Caki2 (cell line): ENCODE measurements at regions not wholly inside any gene's neighbourhood (a gene's known extent, or its start where the extent isn't known, plus 50 kb on each side); places are given as distances from the start of the nearest gene placed in this dataset.
"Not testable (repeated sequence)": the region's sequence is repeated elsewhere in the genome, so short reads cannot be mapped to it uniquely, and the experiment has no call there.

Experiments
- DNase-seq: peaks from one replicate; pipeline ENCODE4 v3.0.0-alpha.2; 2015; ENCODE audit warnings: low read depth
- in situ Hi-C: cut with HindIII; loops from 2 replicates; pipeline ENCODE4 v1.10.0; 2016; ENCODE audit warnings: low sequenced_read_pairs, low pct_unique_long_range_greater_than_20kb, mixed read lengths

- no peak for DNase-seq
- in situ Hi-C loops = no loop called here
Observed at GRCh38 chr13:69040898-69041297, 1066.7 kb upstream of the ATXN8OS start.

DNA sequence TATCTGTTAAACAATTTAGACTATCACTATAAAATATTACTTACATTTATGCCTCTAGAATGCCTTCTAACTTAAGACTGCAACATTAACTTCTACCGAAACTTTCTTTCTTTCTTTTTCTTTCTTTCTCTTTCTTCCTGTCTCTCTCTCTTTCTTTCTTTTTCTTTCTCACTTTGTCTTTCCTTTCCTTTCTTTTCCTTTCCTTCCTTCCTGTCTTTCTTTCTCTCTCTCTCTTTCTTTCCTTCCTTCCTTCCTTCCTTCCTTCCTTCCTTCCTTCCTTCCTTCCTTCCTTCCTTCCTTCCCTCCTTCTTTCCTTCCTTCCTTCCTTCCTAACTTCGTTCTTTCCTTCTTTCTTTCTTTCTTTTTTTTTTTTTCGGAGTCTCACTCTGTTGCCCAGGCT is 1071.9 kb upstream of the ATXN8OS start:
- no peak for DNase-seq
- in situ Hi-C loops = no loop called here

GRCh38 chr13:69028936-69029335 is 1078.7 kb upstream of the ATXN8OS start:
- in situ Hi-C loops = no loop called here
- DNase-seq = no peak

- in situ Hi-C loops = no loop called here
- DNase-seq = no peak
Observed at GRCh38 chr13:69020120-69020519, 1087.5 kb upstream of the ATXN8OS start.

GRCh38 chr13:69018173-69018572 is 1089.5 kb upstream of the ATXN8OS start:
- DNase-seq, in situ Hi-C loops: not testable (repeated sequence)

DNA sequence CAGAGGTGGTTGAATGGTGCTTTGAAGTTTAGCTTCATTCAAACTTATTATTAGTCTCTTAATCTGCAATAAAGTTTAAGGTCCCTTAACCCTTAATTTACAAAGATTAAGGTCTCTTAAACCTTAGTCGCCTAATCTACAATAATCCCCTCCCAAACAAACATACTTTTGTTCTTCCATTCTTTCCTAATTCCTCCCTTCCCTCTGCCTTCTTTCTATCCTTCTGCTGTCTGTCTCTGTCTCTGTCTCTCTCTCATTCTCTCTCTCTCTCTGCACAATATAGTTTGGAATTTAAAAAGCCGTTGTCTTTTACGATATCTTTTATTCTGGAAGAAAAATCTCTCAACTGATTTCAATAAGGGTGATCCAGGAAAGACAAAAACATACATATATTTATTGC is 1096.8 kb upstream of the ATXN8OS start:
- in situ Hi-C loops = no loop called here
- no peak for DNase-seq

- in situ Hi-C loops = no loop called here
- DNase-seq = no peak
Observed at GRCh38 chr13:69008499-69008898, 1099.1 kb upstream of the ATXN8OS start.

GRCh38 chr13:68998056-68998455 is 1109.6 kb upstream of the ATXN8OS start:
- in situ Hi-C loops = no loop called here
- no peak for DNase-seq

- in situ Hi-C loops = no loop called here
- no peak for DNase-seq
Observed at GRCh38 chr13:68996668-68997025, 1111.0 kb upstream of the ATXN8OS start.

- no peak for DNase-seq
- in situ Hi-C loops = no loop called here
Observed at GRCh38 chr13:68995972-68996667, 1111.5 kb upstream of the ATXN8OS start.

GRCh38 chr13:68993154-68993553 is 1114.5 kb upstream of the ATXN8OS start:
- no peak for DNase-seq
- in situ Hi-C loops = no loop called here

DNA sequence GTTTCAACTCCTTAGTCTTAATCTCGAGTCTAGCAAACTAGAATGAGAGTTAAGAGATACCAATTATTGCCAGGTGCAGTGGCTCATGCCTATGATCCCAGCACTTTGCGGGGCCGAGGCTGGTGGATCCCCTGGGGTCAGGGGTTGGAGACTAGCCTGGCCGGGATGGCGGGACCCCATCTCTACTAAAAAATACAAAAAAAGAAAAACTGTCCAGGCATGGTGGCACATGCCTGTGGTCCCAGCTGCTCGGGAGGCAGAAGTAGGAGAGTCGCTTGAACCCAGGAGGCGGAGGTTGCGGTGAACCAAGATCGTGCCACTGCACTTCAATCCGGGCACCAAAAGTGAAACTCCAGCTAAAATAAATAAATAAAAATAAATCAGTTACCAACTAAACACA is 1119.5 kb upstream of the ATXN8OS start:
- in situ Hi-C loops = no loop called here
- DNase-seq = no peak

DNA sequence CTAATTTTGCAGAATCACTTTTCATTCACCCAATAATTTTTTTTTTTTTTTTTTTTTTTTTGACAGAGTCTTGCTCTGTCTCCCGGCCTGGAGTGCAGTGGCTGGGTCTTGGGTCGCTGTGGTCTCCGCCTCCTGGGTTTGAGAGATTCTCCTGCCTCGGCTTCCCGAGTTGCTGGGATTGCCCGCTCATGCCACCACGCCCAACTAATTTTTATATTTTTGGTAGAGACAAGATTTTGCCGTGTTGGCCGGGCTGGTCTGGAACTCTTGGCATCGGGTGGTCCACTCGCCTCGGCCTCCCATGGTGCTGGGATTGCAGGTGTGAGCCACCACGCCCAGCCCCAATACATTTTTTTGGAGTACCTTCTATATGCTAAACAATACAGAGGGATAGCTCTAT is 1120.0 kb upstream of the ATXN8OS start:
- no peak for DNase-seq
- in situ Hi-C loops = no loop called here

DNA sequence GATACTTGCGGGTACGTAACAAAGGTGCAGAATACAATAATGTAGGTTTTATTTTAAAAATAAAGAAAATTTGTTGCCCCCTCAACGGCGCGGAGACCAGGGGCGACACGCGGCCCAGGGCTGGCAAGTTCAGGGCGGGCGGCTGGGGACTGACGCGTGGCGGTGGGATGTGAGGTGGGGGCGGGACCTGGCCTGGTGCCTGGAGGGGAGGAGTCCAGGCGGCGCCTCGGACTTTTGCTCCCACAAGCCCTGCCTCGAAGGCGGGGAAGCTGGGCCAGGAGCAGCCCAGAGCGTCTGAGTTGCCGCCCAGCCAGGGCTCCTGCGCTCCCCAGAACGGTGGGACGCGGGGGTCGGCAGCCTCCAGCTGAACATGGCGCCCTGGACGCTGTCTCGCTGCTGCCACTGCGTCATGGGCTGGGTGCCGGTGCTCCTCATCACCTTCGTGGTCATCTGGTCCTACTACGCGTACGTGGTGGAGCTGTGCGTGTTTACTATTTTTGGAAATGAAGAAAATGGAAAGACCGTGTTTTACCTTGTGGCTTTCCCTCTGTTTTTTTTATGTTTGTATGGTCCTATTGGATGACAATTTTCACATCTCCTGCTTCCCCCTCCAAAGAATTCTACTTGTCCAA is 1122.8 kb upstream of the ATXN8OS start:
- in situ Hi-C loops = no loop called here
- no peak for DNase-seq

GRCh38 chr13:68982961-68983619 is 1124.5 kb upstream of the ATXN8OS start:
- no peak for DNase-seq
- in situ Hi-C loops = no loop called here

- DNase-seq = no peak
- in situ Hi-C loops = no loop called here
Observed at GRCh38 chr13:68976287-68976686, 1131.3 kb upstream of the ATXN8OS start.

GRCh38 chr13:68970532-68970931 is 1137.1 kb upstream of the ATXN8OS start:
- DNase-seq = no peak
- in situ Hi-C loops = no loop called here

- no peak for DNase-seq
- in situ Hi-C loops = no loop called here
Observed at GRCh38 chr13:68948586-68948985, 1159.0 kb upstream of the ATXN8OS start.

DNA sequence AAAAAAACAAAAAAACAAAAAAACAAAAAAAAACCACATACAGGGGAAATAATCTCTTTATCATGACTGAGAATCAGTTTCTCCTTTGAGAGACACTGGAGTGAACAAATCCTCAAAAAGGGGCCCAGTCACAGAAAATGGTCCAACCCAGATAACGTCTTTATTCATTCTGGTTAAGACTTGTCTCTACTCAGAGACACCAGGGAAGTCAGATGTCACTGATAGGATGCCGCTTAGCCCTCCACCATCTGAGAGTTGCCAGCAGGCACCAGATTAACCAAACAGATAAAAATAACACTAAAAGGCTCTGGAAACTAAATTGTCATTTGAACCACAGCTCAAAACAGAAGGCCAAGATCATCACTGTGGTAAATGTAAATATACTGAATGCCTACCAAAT is 1163.4 kb upstream of the ATXN8OS start:
- in situ Hi-C loops = no loop called here
- DNase-seq = no peak

DNA sequence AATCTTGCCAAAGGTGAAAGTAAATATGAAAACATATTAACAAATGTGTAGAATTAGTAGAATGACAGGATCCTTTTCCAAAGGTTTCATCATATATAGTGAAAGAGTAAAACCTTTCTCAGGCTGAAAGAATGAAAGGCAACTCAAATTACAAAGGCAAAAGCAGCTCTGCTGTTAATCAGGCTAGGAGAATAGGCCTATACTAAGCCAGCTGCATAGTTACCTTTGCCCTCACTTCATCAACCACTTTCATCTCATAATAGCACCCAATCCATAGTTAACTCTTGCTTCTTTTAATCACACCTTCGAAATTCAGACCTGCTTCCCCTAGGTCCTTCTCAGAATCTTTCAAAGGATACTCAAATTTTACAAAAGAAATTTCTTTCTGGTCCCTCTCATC is 1167.6 kb upstream of the ATXN8OS start:
- in situ Hi-C loops = no loop called here

More for the DNA sequence above, 1167.6 kb upstream of the ATXN8OS start:
- DNase-seq = no peak
